ENCODE measurements at regions not wholly inside any gene's neighbourhood (a gene's known extent, or its start where the extent isn't known, plus 50 kb on each side); places are given as distances from the start of the nearest gene placed in this dataset.
A peak's percentile ranks its signal among the peaks of the same experiment; 100 is the strongest.

DNA sequence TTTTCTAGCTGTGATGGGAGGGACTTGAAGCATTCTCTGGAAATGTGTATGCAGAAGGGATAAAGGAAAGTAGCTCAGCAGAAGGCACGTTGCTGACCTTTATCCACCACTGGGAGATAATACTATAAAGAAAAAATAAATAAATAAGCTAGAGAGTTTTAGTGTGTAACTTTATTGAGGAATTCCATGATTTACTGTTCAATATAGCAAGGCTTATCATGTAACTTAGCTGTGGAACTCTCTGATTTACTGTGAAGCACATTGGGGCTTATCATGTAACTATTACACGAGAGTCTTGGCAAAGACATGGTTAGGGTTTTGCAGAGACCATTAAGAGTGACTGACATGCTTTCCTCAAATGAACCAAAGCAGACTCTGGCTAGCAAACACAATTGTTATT, 316.1 kb upstream of the SNX7 start:
- H3K4me3 ChIP-seq: no peak overlapping the region
- no peak overlapping the region for H3K27ac ChIP-seq

- Histone ChIP-seq H3K27ac (no peak overlapping the region), H3K4me3 (no peak overlapping the region)
Measured at GRCh38 chr1:98344731-98345130, 316.8 kb upstream of the SNX7 start.

DNA sequence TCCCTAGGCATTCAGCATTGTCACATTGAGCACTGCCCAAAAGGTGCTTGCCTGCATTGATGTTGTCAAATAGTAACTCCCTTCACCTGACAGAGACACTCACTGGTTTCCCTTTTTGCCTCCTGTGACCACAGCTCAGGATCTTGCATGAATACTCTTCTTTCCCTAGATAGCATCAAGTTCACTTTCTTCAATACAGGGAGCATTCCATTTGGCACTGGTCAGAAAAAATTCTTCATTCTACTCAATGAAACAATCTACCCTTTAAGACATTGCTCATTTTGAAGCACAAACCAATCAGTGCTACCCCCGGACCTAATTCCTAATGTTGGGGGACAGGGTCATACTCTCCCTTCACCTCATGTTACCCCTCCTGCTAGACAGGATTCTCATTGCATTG, 319.0 kb upstream of the SNX7 start:
- H3K27ac ChIP-seq: no peak overlapping the region
- H3K4me3 ChIP-seq: no peak overlapping the region

DNA sequence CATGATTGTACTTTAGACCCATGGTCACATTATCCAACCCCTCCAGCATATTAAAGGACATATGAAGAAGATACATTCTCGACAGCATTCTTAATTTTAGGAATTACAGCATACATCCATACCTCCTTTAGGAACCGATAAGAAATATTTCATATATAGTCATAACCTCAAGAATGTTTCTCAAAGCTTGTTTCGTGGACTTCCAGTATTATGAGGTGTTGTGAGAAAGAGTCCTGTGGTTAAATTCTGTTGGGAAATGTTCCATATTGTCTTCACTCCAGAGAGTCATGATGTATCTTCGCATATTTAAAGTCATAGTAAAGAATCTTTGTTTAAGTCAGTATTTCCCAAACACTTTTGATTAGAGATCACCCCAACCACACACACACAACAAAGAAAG, 321.0 kb upstream of the SNX7 start:
- Histone ChIP-seq H3K4me3 (no peak overlapping the region), H3K27ac (no peak overlapping the region)

- H3K27ac ChIP-seq: no peak overlapping the region
- H3K4me3 ChIP-seq: no peak overlapping the region
Measured at GRCh38 chr1:98336472-98337083, 324.9 kb upstream of the SNX7 start.

GRCh38 chr1:98333936-98334335, 327.6 kb upstream of the SNX7 start:
- no peak overlapping the region for H3K4me3 ChIP-seq
- H3K27ac ChIP-seq: no peak overlapping the region

DNA sequence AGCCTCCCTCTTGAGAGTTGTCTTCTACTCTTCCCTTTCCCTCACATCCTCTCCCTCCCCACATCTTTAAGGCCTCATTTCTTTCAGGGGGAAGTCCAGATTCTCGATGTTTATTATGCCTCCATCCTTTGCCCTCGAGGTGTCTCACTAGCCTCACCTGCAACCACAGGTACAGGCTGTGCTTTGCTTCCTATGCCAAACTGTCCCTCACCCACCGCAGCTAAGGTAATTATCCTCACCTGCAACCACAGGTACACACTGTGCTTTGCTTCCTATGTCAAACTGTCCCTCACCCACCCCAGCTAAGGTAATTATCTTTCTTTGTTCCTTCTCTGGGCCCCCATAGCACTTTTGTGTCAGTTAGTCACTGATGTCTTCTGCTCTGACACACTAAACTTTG, 328.1 kb upstream of the SNX7 start:
- no peak overlapping the region for H3K27ac ChIP-seq
- no peak overlapping the region for H3K4me3 ChIP-seq

DNA sequence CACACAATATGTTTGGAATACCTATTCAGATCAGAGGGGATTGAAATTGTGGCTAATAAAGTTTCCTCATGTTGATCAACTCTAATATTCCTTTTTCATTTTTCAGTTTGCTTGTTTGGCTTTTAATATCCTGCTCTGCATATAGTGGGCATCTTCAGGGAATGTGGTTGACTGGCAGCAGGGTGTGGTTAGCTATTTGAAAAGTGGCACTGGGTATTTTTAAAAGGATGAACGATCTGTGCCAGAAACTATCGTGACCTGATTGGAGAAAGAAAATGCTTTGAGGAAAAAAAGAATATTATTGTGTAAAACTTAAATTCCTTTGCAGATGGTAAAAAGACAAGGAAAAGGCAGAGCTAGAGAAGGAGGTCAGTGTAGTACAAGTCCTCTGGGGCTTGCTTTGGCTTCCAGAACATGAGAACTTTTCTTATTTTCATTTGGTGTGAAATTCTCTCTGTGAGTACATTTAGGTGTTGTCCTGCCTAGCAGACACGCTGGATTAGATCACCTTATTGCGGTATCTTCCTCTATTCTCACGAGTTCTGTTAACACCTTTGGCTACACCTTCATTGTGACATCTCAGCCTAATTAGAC, 329.7 kb upstream of the SNX7 start:
- H3K4me3 ChIP-seq: no peak overlapping the region
- no peak overlapping the region for H3K27ac ChIP-seq

DNA sequence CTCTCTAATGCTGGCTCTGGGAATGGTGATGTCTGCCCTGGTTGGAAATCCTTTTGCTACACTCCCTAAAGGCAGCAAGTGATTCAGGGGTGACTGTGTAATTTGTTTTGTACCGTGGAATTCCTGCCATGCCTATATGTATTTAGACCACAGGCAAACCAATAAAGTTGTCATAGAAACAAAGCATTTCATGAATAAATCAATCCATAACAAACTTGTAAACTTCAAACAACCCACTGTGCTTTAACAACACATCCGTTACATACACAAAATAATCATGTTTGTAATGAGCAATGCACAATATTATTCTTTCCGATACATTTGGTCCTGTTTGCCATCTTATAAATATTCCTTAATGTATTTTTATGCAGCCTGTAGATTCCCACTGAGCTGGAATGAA, 330.3 kb upstream of the SNX7 start:
- no peak overlapping the region for H3K27ac ChIP-seq
- H3K4me3 ChIP-seq: no peak overlapping the region

GRCh38 chr1:98330224-98330623, 331.3 kb upstream of the SNX7 start:
- no peak overlapping the region for H3K4me3 ChIP-seq
- no peak overlapping the region for H3K27ac ChIP-seq

- Histone ChIP-seq H3K27ac (no peak overlapping the region), H3K4me3 (no peak overlapping the region)
Measured at GRCh38 chr1:98328855-98329254, 332.7 kb upstream of the SNX7 start.

DNA sequence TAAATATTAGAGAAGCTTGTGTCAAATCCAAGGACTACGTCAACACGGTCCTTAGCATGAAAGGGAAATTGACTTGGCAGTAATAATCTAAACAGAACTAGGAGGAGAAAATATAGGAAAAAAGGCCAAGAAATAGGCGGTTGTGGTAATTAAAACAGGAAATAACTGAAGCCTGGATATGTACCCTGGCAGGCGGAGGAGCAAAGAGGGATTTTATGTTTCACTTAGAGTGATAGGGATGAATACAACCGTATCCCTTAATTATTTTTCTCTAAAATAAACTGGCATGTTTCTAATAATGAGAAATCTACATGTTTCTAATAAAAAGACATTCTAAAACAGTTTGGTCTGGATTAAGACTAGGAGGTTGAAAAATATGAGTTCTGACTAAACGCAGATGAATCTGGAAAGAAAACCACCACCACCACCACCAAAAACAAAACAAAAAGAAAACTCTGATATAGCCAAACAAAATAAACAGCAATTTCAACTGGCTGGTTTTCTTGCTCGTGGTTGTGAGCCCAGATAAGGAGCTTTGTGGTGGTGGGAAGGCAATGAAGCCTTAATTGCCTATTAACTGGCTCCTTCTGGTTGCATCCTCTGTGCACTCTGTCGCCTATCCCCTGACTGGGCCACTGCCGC, 334.2 kb upstream of the SNX7 start:
- Histone ChIP-seq H3K4me3 (no peak overlapping the region), H3K27ac (peak overlapping the region in 7 of 21 experiments; percentile 7 to 51 (median 38))

DNA sequence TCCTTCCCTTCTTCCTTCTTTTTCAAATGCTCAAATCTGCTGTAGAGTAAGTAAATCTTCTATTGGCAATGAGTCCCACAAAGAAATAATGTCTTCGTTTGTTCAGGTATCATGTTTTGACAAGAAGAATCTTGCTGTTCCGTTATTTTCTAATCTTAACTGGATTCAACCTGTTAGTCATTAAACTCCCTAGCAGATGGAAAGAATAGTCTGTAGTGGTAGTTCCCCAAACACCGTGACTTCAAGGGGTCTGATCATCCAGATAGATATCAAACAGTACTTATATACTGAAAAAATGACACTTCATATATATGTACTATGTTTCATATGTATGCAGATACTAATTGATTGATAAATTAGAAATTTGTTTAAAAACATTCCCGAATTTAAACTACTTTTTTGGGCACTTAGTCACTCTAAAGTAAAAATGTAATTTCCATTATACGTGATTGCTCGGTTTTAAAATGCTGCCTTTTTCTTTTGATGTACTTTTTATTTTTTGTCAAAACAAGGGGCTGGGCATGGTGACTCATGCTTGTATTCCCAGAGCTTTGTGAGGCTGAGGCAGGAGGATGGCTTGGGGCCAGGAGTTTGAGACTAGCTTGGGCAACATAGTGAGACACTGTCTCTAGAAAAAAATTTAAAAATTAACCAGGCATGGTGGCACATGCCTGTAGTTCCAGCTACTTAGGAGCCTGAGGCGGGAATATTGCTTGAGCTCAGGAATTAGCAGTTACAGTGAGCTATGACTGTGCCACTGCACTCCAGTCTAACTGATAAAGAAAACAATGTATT, 335.7 kb upstream of the SNX7 start:
- no peak overlapping the region for H3K4me3 ChIP-seq
- peak overlapping the region in 4 of 21 experiments; percentile 1 to 62 (median 35) for H3K27ac ChIP-seq

GRCh38 chr1:98323906-98324358, 337.6 kb upstream of the SNX7 start:
- no peak overlapping the region for H3K4me3 ChIP-seq
- peak overlapping the region in 17 of 21 experiments; percentile 0 to 72 (median 45) for H3K27ac ChIP-seq

GRCh38 chr1:98323388-98323787, 338.1 kb upstream of the SNX7 start:
- Histone ChIP-seq H3K4me3 (no peak overlapping the region), H3K27ac (peak overlapping the region in 17 of 21 experiments; percentile 0 to 72 (median 45))

DNA sequence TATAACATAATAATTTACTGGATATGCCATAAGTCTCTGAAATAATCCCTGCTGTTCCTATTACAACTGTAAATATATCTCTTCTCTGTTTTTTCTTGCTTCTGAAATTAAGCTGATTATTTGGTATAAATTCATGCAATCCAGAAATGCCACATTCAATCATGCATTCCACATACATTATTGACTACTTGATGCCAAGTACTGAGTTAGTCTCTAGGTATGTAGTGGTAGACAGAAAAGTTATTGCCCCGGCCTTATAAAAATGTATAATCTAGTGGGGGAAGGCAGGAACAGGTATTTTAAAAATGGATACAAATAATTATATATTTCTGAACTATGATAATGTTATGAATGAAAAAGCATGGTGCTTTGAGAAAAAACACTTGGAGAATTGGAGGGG, 338.6 kb upstream of the SNX7 start:
- Histone ChIP-seq H3K27ac (peak overlapping the region in 7 of 21 experiments; percentile 4 to 72 (median 52)), H3K4me3 (no peak overlapping the region)

GRCh38 chr1:98322086-98322485, 339.4 kb upstream of the SNX7 start:
- H3K4me3 ChIP-seq: no peak overlapping the region
- H3K27ac ChIP-seq: no peak overlapping the region

DNA sequence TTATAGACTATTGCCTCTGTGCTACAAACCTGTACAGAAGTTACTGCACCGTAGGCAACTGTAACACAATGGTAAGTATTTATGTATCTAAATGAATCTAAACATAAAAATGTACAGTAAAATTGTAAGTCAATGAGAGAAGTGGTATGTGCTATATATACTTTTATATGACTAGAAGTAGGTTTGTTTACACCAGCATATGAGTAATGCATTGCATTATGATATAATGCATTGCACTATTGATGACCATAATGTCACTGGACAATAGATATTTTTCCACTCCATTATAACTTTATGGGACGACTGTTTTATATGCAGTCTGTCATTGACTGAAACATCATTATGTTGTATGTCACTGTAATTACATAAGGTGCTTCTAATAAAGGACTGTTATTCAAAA, 340.3 kb upstream of the SNX7 start:
- Histone ChIP-seq H3K4me3 (no peak overlapping the region), H3K27ac (no peak overlapping the region)

GRCh38 chr1:98316286-98316905, 345.1 kb upstream of the SNX7 start:
- Histone ChIP-seq H3K27ac (no peak overlapping the region), H3K4me3 (no peak overlapping the region)

DNA sequence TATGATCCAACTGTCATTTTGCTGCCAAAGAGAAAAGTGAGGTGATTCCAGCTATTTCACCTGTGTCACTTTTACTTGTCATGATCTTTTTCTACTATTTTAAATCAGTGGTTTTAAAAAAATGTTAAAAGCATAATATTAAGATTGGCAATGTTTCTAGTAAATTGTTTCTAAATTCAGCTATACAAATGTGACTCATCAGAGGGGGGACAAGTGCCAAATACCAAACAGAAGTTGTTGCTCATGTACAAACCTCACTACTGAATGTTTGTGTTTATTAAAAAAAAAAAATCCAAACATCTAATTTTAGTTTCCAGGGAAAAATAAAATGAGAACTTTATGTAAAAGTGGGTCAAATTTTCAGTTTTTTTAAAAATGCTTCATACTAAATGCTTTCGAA, 346.2 kb upstream of the SNX7 start:
- no peak overlapping the region for H3K4me3 ChIP-seq
- H3K27ac ChIP-seq: no peak overlapping the region

All from skin epidermis (tissue), 12 donors.